ENCODE measurements at regions not wholly inside any gene's neighbourhood (a gene's known extent, or its start where the extent isn't known, plus 50 kb on each side); places are given as distances from the start of the nearest gene placed in this dataset.
"Not testable (repeated sequence)": the region's sequence is repeated elsewhere in the genome, so short reads cannot be mapped to it uniquely, and the experiment has no call there.

- DNase-seq (ENCODE audit: low read depth in 2 of 2) = no peak
These were observed 97.4 kb downstream of the EMB start for GRCh38 chr5:50343715-50344114.

- no peak for DNase-seq (ENCODE audit: low read depth in 2 of 2)
These were observed 100.3 kb downstream of the EMB start for GRCh38 chr5:50340757-50341156.

GRCh38 chr5:50330633-50331032 lies 110.5 kb downstream of the EMB start:
- not testable (repeated sequence) for DNase-seq (ENCODE audit: low read depth in 2 of 2)

GRCh38 chr5:50328193-50328729 lies 112.8 kb downstream of the EMB start:
- no peak for DNase-seq (ENCODE audit: low read depth in 2 of 2)

GRCh38 chr5:50325237-50325832 lies 115.8 kb downstream of the EMB start:
- DNase-seq (ENCODE audit: low read depth in 2 of 2) = peak; percentile 29 to 35

GRCh38 chr5:50320131-50320749 lies 120.8 kb downstream of the EMB start:
- DNase-seq (ENCODE audit: low read depth in 2 of 2) = no peak

- DNase-seq (ENCODE audit: low read depth in 2 of 2) = no peak
These were observed 122.9 kb downstream of the EMB start for GRCh38 chr5:50318220-50318619.

- DNase-seq (ENCODE audit: low read depth in 2 of 2) = not testable (repeated sequence)
These were observed 134.6 kb downstream of the EMB start for GRCh38 chr5:50306488-50306887.

- DNase-seq (ENCODE audit: low read depth in 2 of 2) = peak in 1 of 2 donors; percentile 37
These were observed 138.1 kb downstream of the EMB start for GRCh38 chr5:50302815-50303490.

- no peak for DNase-seq (ENCODE audit: low read depth in 2 of 2)
These were observed 139.3 kb downstream of the EMB start for GRCh38 chr5:50301756-50302155.

- DNase-seq (ENCODE audit: low read depth in 2 of 2) = no peak
These were observed 140.2 kb downstream of the EMB start for GRCh38 chr5:50300878-50301277.

GRCh38 chr5:50299896-50300295 lies 141.2 kb downstream of the EMB start:
- DNase-seq (ENCODE audit: low read depth in 2 of 2) = no peak

GRCh38 chr5:50292735-50293394 lies 148.2 kb downstream of the EMB start:
- no peak for DNase-seq (ENCODE audit: low read depth in 2 of 2)

GRCh38 chr5:50280461-50280860 lies 160.6 kb downstream of the EMB start:
- DNase-seq (ENCODE audit: low read depth in 2 of 2) = not testable (repeated sequence)
